Dedifferentiated amniotic fluid mesenchymal stem cell (primary cell): ENCODE measurements at regions not wholly inside any gene's neighbourhood (a gene's known extent, or its start where the extent isn't known, plus 50 kb on each side); places are given as distances from the start of the nearest gene placed in this dataset.
"Not testable (repeated sequence)": the region's sequence is repeated elsewhere in the genome, so short reads cannot be mapped to it uniquely, and the experiment has no call there.

Experiments used
- DNase-seq: peaks from one replicate; pipeline ENCODE4 v3.0.0-alpha.2; 2016; ENCODE audit errors: extremely low spot score

DNA sequence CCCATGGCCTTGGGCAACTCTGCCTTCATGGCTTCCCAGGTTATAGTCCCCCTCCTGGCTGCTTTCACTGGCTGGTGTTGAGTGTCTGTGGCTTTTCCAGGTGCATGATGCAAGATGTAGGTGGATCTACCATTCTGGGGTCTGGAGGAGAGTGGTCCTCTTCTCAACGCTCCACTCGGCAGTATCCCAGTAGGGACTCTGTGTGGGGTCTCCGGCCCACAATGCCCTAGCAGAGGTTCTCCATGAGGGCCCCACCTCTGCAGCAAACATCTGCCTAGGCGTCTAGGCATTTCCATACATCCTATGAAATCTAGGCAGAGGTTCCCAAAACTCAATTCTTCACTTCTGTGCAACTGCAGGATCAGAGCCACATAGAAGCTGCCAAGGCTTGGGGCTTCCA lies 763.4 kb upstream of the EPHA5 start:
- DNase-seq = no peak

DNA sequence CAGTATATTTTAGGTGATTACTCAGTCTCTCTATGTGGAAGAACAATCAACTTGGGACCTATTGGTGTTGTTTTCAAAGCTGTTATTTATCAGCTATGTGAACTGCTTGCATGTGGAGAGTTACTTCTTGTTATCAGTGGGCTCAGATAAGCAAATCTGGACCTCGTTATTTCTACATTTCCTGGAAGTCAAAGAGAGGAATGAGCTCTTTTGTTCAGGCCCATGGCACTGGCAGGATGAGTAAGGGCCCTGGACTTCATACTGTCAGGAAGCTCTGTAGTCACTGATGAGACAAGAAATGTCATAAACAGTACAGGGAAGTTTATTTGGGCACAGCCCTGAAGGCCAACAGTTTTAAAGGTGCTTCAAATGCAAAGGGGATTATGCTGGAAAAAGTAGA lies 760.6 kb upstream of the EPHA5 start:
- no peak for DNase-seq

DNA sequence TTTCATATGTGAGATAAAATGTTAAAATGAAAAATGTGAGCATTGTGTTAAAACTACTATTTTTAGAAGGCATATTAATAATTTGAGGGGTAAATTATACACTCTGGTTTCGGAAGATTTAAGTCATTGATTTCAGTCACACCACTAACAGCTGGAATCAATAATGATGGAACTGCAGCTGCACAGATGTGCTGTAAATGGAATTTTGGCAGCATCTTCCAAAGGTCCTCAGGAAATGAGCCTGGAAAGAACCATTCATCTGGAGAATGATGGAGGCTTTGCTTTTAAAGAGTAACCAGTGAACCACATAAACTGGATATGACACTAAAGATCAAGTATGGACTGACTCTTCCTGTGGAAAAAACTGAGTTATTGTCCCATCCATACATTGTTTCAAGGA lies 759.0 kb upstream of the EPHA5 start:
- DNase-seq = no peak

DNA sequence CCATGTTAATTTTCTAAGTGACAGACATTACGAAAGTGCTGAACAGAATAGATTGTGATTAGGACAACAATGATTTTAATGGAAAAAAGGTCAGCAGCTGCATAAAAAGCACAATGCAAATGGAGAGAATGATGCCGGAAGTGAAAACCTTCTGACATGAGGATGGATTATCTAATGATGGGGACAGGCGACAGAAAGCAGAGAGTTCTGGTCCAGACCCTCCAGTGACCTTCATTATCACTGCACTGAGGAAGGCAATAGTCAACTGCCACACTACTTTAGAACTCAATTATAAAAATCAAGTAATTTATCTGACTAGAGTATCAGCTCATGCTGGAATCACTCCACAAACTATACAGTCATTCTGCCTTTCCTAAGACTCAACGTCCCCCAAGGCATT lies 746.1 kb upstream of the EPHA5 start:
- no peak for DNase-seq

- DNase-seq = no peak
Measured at GRCh38 chr4:66404141-66404540, 733.9 kb upstream of the EPHA5 start.

DNA sequence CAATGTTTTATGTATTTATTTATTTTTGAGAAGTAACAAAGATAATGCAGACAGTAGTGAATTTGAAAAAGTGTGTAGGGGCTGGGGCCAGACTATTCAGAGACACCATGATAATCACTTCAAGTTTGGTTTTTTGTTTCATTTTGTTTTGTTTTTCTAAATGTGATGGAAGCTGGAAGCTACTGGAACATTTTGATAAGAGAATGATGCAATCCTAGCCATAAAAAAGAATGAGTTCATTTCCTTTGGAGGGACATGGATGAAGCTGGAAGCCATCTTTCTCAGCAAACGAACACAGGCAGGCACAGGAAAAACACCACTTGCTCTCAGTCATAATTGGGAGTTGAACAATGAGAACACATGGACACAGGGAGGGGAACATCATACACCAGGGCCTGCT lies 706.6 kb upstream of the EPHA5 start:
- DNase-seq = no peak

- DNase-seq = no peak
Measured at GRCh38 chr4:66376396-66376795, 706.1 kb upstream of the EPHA5 start.

GRCh38 chr4:66373268-66373667 lies 703.0 kb upstream of the EPHA5 start:
- DNase-seq = no peak

- no peak for DNase-seq
Measured at GRCh38 chr4:66372706-66373105, 702.4 kb upstream of the EPHA5 start.

GRCh38 chr4:66367043-66367660 lies 696.9 kb upstream of the EPHA5 start:
- DNase-seq = no peak

- not testable (repeated sequence) for DNase-seq
Measured at GRCh38 chr4:66360395-66360794, 690.1 kb upstream of the EPHA5 start.

GRCh38 chr4:66357316-66357715 lies 687.0 kb upstream of the EPHA5 start:
- DNase-seq = peak; percentile 23

GRCh38 chr4:66355328-66355727 lies 685.0 kb upstream of the EPHA5 start:
- DNase-seq = no peak

DNA sequence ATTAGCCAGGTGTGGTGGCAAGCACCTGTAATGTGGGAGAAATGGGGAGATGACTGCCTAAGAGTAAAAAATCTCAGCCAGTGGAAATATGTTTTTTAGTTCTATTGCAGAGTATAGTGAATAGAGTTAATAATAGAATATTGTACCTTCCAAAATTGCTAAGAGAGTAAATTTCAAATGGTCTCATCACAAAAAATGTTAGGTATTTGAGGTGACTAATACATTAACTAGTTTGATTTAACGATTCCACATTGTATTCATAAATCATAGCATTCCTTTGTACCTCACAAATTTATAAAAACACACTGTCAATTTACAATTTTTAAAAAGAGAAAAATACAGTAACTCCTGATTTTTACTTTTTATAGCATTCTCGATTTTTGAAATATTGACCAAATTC lies 681.5 kb upstream of the EPHA5 start:
- DNase-seq = no peak

GRCh38 chr4:66340286-66340893 lies 670.1 kb upstream of the EPHA5 start:
- no peak for DNase-seq

DNA sequence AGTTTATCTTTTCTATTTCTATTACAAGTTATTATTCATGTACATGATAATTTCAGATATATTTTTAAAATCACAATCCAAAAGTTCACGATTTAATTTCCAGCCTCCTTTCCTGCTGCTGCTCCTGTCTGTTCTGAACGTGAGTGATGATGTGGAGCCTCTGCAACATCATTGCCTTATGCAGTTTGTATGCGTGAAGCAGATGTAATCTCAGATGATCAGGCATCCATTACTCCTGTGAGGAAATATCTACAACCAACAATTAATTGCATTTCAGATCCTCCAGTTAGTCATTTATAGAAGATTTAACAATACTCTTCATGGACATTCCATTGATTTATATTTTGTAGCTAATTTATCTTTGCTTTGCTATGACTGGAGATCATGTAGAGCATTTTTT lies 668.7 kb upstream of the EPHA5 start:
- no peak for DNase-seq

DNA sequence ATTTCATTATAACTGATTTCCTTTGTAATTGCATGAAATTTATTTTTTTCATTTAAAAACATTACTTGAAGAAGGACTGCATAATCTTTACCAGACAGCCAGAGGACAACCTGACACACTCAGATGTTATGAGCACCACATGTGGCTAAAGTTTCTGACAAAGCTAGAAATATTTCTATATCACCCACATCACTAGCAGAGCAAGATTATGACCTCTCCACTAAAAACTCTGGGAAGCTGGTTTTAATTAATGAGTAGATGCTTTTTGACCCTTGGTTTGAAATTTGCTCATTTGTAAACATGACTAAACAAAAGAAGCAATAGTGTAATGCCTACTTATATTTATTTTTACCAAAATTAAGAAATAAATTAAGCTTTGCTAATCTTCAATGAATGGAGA lies 661.5 kb upstream of the EPHA5 start:
- peak; percentile 40 for DNase-seq

GRCh38 chr4:66330125-66330524 lies 659.8 kb upstream of the EPHA5 start:
- DNase-seq = no peak

DNA sequence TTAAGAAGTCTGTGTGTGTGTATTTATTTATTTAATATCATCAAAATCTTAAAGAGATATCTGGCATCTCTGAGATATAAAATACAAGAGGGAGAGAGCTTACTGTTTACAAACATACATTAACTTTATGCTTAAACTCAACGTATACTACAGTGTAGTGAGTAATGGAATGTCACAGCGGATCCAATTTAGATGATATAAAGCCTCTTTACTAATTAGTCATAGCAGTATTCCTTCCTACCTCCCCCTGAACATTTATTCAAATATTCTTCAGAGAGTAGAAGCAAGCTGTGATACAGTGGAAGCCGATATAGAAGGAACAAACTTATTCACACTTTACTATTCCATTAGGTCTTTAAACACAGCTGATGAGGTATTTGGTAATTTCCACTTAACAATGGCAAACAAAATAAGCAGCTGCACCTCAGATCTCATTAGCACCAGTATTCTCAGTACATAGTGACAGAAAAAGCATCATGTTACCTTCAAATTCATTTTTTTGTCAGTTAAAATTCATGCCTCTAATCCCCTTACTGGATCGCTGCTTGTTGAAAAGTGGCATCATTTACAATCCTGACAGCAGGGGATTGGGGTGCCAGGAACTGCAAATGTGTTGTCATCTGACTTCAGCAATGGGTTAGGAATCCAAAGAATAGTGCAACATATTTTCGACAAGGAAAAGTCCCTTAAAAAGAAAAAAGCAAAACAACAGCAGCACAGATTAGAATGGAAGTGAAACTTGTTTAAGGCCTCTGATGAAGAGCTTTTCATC lies 658.7 kb upstream of the EPHA5 start:
- no peak for DNase-seq

DNA sequence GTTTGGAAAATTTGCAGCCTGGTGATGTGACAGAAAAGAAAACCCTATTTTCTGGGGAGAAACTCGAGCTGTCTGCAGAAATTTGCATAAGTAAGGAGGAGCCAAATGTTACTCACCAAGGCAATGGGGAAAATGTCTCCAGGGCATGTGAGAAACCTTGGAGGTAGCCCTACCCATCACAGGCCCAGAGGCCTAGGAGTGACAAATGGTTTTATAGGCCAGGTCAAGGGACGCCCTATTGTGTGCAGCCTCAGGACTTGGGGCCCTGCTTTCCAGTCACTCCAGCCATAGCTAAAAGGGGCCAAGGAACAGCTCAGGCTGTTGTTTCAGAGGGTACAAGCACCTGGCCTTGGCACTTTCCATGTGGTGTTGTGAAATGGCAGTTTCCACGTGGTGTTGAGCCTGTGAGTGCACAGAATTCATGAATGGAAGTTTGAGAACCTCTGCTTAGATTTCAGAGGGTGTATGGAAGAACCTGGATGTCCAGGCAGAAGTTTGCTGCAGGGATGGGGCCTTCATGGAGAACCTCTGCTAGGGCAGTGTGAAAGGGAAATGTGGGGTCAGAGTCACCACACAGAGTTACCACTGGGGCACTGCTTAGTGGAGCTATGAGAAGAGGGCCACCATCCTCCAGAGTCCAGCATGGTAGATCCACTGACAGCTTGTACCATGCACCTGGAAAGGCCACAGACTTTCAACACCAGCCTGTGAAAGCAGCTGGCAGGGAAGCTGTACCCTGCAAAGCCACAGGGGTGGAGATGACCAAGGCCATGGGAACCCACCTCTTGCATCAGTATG lies 637.6 kb upstream of the EPHA5 start:
- no peak for DNase-seq

DNA sequence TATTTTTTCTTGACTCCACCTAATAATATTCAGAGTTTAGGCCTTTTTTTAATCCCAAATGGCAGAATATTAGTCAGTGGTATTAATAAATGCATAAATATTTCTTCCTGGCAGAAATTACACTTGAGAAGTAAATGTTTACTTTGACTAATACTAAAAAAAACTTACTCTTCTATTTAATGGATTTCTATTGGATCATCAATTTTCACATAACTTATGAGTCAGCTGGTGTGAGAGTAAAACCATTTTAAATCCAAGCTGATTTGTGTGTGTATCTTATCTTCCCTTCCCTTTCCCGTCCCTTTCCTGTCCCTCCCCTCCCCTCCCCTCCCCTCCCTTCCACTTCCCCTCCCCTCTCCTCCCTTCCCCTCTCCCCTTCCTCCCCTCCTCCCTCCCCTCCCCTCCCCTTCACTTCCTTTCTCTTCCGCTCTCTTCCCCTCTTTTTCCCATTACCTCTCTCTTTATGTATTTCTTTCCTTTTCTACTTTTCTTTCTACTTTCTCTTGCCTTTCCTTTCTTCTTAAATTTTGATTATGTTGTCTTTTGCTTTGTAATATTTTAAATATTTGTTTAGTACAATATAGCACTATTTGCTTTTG lies 630.1 kb upstream of the EPHA5 start:
- no peak for DNase-seq

GRCh38 chr4:66298569-66298968 lies 628.3 kb upstream of the EPHA5 start:
- DNase-seq = no peak
